ENCODE measurements at regions not wholly inside any gene's neighbourhood (a gene's known extent, or its start where the extent isn't known, plus 50 kb on each side); places are given as distances from the start of the nearest gene placed in this dataset.
"Not testable (repeated sequence)": the region's sequence is repeated elsewhere in the genome, so short reads cannot be mapped to it uniquely, and the experiment has no call there.

DNA sequence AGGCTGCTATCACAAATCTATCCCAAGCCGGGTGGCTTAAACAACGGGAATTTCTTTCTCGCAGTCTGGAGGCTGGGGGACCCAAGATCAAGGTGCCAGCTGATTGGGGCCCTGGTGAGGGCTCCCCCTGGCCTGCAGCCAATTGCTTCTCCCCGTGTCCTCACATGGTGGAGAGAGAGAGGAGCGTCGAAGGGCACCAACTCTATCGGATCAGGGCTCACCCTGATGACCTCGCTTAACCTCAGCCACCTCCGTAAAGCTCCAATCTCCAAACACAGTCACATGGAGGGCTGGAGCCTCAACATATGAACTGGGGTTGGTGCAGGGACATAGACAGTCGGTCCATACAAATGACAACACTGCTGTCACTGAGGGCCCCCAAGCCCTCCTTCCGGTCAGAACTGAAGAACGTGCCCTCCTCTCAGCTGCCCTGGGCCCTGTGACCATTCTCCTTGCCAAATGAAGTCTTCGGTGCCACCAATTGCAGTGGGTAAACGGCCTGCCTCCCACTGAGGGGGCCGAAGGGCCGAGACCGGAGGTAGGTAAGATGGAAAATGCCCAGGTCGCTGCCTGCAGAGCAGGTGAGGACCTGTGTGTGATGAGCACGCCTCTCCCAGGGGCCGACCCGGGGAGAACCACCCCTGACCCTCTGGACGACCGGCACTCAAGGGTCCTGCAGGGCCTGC lies 211.0 kb downstream of the TOMM20 start:
- no peak for DNase-seq

DNA sequence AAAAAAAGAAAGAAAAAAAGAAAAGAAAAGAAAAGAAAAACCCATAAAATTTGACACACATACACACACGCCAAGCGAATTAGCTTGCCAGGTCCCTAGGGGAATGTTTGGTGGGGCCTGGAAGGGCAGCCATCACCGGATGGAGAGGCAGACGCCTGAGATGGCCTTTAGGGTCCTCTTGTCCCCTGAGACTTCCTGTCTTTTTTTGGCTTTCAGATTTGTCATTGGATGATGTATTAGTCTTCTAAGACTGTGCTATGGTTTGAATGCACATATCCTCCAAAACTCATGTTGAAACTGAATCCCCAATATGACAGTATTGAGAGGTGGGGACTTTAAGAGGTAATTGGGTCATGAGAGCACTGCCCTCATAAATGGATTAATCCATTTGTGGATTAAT lies 211.8 kb downstream of the TOMM20 start:
- no peak for DNase-seq

DNA sequence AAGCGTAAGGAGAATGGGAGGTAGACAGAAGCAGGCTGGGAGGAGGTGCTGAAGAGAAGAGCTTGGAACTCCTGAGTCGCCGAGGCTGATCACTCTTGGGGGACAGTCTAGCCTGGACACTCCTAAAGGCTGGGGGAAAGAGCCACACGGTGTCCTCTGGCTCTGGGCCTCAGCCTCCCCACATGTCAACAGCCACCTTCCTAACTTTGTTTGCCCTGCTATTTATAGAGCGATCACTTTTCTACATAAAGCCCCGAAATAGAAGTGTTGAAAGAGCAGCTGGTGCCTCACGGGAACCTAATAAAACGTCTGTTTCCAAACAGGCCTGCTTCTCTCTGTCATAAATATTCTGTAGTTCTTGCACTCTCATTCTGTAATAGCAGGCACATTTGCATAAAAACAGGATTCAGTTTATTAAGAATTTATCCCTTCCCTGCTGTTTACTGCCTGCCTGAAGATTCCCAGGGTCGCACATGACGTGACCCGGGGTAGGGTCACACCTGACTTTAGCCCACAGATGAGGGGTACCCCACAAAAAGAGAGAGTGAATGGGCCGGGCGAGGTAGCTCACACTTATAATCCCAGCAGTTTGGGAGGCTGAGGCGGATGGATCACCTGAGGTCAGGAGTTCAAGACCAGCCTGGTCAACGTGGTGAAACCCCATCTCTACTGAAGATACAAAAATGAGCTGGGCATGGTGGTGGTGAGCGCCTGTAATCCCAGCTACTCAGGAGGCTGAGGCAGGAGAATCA lies 212.5 kb downstream of the TOMM20 start:
- DNase-seq: peak; percentile 80

DNA sequence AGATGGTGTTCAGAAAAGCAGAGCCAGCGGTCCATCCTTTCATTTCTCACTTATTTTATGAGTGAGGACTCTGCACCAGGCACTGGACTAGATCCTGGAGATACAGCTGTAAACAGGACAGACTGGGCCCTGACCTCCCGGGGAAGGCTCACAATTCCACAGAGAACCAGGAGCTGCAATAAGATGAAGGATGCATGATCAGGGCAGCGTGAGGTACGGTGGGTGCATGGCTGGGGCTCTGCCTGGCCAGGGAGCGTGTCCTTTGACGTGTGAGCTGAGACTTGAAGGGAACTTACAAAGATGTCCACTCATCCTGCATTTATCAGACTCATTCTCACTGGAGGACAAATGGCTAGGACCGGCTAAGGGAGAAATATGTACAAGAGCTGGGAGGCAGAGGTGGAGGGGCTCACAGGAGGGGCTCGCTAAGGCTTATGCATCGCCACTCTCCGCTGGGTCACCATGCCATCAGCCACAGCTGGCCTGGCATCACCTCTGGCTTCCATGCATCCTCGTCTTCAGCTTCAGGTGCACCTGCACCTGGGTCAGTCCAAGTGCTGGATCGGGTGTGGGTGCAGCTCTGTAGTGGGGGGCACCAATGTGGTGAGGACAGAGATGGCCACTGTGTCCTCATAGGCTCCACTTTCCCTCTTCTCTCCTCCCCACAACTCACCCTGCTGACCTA lies 213.9 kb downstream of the TOMM20 start:
- DNase-seq: no peak

DNA sequence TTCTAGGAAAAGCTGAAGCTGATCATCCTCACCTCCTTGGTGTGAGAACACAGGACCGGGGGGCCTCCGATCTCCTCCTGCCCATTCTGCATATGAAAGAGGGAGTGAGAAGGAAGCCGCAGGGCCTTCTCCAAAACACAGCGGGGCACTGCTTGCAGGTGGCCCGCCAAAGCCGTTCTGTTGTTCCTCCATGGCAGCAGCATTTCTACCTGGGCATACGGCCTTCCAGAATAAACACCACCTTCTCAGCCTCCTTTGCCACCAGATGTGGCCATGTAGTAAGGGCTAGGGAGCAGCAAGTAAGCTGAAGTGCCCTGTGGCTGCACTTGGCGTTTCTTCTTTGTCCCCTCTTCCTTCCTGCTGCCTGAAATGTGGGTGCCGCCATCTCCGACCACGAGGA lies 214.9 kb downstream of the TOMM20 start:
- DNase-seq: no peak

GRCh38 chr1:234913278-234913649 lies 215.4 kb downstream of the TOMM20 start:
- no peak for DNase-seq

DNA sequence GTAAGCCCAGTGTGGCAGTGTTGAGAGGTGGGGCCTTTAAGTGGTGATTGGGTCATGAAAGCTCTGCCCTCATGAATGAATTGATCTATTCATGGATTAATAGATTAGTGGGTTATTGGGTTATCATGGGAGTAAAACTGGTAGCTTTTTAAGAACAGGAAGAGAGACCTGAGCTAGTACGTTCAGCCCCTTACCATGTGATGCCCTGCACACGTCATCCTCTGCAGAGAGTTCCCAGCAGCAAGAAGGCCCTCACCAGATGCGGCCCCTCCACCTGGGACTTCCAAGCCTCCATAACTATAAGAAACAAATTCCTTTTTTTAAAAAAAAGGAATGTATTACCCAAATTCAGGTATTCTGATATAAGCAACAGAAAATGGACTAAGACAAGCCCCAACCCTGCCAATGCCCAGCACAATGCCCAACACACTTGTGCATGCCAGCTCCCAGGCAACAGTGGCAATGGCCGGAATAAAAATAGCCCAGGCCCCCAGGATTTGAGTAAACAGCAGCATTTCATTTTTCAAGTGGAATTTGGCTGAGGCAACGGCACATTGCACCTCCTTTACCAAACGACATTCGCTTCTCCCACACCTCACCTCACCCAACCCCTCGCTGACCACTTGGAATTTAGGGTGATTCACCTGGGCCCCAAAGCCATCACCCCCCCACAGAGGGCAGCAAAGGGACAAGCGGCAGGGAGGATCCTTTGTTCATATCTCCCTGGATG lies 215.9 kb downstream of the TOMM20 start:
- DNase-seq: no peak

DNA sequence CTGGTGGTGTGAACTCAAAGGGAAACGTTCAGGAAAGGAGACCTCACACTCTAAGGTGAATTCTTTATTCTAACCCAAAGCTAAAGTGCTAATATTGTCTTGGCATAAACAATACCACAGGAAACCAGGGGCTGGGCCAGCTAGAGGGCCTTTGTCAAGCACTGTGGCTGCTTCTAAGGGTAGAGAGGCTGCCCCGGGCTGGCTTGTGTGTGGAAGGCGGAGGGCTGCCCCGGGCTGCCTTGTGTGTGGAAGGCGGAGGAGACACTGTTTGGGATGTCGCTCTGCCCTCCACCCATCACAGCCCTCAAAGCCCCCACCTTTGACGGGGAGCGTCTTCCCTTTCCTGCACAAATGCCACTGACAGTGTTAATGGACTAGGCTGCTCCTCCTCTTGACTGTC lies 216.8 kb downstream of the TOMM20 start:
- DNase-seq: no peak

DNA sequence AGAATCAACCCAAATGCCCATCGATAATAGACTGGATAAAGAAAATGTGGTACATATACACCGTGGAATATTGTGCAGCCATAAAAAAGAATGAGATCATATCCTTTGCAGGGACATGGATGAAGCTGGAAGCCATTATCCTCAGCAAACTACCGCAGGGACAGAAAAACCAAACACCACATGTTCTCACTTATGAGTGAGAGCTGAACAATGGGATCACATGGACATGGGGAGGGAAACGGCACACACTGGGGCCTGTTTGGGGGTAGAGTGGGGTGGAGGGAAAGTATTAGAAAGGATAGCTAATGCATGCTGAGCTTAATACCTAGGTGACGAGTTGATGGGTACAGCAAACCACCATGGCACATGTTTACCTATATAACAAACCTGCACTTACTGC lies 217.5 kb downstream of the TOMM20 start:
- not testable (repeated sequence) for DNase-seq

- DNase-seq: no peak
Measured at GRCh38 chr1:234909851-234910250, 218.8 kb downstream of the TOMM20 start.

DNA sequence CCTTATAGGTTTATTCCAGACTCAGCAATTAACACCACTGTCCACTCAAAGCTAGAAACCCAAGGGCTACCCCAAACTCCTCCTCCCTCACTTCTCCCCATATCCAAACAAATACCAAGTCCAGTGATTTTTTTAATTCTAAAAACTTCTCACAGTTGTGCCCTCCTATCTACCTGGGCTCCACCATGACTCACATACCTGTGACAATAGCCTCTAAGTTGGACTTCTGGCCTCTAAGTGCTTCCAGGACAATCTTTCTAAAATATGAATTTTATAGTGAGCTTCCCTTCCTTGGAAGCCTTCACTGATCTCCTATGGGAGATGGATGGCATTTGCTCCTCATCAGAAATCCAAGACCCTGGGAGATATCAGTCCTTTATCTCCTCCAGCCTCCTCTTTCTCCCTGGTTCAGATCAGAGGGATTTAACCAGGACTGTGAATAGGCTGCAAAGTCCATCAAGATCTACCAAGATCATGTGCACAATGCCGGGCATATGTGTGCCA lies 219.3 kb downstream of the TOMM20 start:
- no peak for DNase-seq

GRCh38 chr1:234908571-234908970 lies 220.1 kb downstream of the TOMM20 start:
- DNase-seq: no peak

GRCh38 chr1:234907940-234908405 lies 220.7 kb downstream of the TOMM20 start:
- peak; percentile 69 for DNase-seq

GRCh38 chr1:234907208-234907939 lies 221.3 kb downstream of the TOMM20 start:
- DNase-seq: no peak

GRCh38 chr1:234906654-234907053 lies 222.0 kb downstream of the TOMM20 start:
- DNase-seq: no peak

- DNase-seq: no peak
Measured at GRCh38 chr1:234902774-234903547, 225.7 kb downstream of the TOMM20 start.

GRCh38 chr1:234901491-234902049 lies 227.1 kb downstream of the TOMM20 start:
- DNase-seq: no peak

DNA sequence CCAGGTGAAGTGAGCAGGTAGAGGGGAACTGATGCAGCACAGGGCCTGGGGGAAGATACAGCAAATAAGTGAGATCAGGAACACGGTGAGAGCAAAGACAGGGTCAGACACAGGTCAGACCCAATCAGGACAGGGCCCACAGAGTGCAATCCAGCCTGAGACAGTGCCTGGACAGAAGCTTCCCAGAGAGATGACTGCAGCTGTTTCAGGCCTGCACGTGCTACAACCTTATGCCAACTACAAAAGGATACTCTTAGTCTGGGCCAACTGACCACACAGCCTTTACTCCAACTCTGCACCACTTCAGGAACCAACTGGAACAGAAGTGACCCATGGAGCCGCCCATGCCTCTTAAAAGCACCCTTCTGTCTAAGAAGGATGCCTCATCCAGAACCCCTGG lies 228.0 kb downstream of the TOMM20 start:
- DNase-seq: no peak

DNA sequence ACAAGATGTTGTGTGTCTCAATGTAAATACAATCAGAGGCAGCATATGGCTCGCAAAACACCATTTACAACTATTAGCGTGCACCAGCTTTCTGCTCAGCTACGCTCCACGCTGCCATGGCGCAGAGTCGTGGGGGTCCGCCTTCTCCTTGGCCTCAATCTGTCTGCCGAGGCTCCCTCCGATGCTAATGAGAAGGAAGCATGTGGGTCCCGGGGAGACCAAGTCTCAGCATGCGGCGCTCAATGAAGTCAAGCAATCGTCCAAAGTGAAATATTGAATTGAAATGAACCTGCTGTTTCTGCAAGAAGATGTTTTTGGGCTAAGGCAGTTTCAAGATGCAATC lies 228.9 kb downstream of the TOMM20 start:
- DNase-seq: no peak

- DNase-seq: peak; percentile 51
Measured at GRCh38 chr1:234899041-234899729, 229.5 kb downstream of the TOMM20 start.

Measured in tongue (tissue), 1 donor.